Muscle of leg (tissue), 3 donors: ENCODE measurements at regions not wholly inside any gene's neighbourhood (a gene's known extent, or its start where the extent isn't known, plus 50 kb on each side); places are given as distances from the start of the nearest gene placed in this dataset.
"Not testable (repeated sequence)": the region's sequence is repeated elsewhere in the genome, so short reads cannot be mapped to it uniquely, and the experiment has no call there.

Source experiments
- DNase-seq: peaks from one replicate; pipeline ENCODE4 v3.0.0; 2013
- H3K27ac ChIP-seq: one replicate; pipeline ENCODE4 v1.5.1; 2013; ENCODE audit warnings: mild to moderate bottlenecking, low read length, control low read depth
- H3K27me3 ChIP-seq: one replicate; pipeline ENCODE4 v1.6.1; 2013; ENCODE audit warnings: low read length; ENCODE audit not compliant: control insufficient read depth, insufficient read depth
- H3K36me3 ChIP-seq: one replicate; pipeline ENCODE4 v1.6.1; 2013; ENCODE audit warnings: low read length; ENCODE audit not compliant: control insufficient read depth, insufficient read depth
- H3K4me1 ChIP-seq: one replicate; pipeline ENCODE4 v1.6.1; 2013; ENCODE audit warnings: low read length; ENCODE audit not compliant: control insufficient read depth, insufficient read depth
- H3K4me3 ChIP-seq: one replicate; pipeline ENCODE4 v1.5.1; 2013; ENCODE audit warnings: low read length, control low read depth
- H3K9me3 ChIP-seq: replicated peaks from 2 replicates; pipeline ENCODE4 v1.6.1; 2013; ENCODE audit warnings: low read depth, low read length; ENCODE audit not compliant: control insufficient read depth
- WGBS: methylation state at CpG from one replicate; pipeline ENCODE4 v1.1.5; 2013; ENCODE audit warnings: missing lambda C conversion rate; ENCODE audit not compliant: insufficient coverage; 5-methylcytosine and 5-hydroxymethylcytosine counted together

DNA sequence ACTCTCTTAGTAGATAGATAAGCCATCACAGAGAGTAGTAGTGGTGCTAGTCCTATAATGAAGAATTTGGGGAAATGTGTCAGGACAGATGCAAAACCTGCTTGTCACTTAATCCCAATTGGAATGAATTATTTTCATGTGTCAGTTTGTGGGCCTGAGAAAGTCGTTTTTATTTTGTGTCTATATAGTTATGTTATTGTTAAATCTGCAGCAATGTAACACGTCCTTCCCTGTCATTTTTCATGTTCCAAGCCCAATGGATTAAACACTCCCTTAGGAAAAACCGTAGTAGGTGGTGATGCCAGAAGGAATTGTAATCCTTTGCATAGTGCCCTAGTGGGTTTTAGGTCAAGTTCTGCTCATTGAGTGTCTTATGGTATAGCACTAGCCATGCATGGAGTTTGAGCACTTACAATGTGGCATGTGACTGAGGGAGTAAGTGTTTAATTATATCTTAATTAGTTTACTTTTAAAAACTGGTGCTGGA lies 105.9 kb upstream of the PRSS16 start:
- Histone ChIP-seq H3K4me3 (no peak overlapping the region), H3K36me3 (no peaks in the 10 kb centered on the region), H3K27me3 (no peaks in the 10 kb centered on the region), H3K27ac (no peak overlapping the region), H3K9me3 (no peaks in the 10 kb centered on the region), H3K4me1 (peaks cover 7% of the 10 kb centered on the region)
- no CpG with 5 or more reads among the region's 3 CpGs for WGBS
- no peak for DNase-seq

DNA sequence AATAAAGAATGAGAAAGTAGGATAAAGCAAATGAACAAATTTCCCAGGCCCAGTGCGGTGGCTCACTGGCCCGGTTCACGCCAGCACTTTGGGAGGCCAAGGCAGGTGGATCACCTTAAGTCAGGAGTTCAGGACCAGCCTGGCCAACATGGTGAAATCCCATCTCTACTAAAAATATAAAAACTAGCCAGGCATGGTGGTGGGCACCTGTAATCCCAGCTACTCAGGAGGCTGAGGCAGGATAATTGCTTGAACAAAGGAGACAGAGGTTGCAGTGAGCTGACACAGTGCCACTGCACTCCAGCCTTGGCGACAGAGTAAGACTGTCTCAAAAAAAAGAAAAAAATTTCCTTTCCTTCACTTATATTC lies 104.5 kb upstream of the PRSS16 start:
- H3K36me3 ChIP-seq, H3K27me3 ChIP-seq, H3K4me1 ChIP-seq, DNase-seq, H3K27ac ChIP-seq, H3K9me3 ChIP-seq, H3K4me3 ChIP-seq: not testable (repeated sequence)
- WGBS: 100% methylated on average over 3 of the region's 4 CpGs

DNA sequence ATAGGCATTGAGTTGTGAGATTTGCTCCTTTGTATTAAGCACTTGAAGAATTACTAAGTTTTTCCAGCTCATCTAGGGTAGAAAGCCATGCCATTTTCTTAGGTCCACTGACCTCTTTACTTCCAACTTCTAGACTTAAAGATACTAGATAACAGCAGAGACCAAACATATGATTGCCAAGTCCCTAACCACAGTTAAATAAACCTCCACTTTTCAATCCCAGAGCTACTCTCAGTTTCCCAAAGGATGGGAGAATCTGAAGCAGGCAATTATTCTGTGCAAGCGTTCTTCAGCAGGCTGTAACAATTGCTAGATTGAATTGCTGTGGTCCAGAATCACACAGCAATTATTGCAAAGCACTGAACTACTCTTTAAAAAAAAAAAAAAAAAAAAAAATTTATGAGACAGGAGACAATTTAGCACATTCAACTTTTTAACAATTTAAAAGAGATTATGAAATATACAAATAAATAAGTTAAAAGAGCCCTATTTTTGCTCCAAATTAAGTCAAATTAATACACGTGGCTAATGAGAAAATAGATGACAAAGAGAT lies 104.0 kb upstream of the PRSS16 start:
- H3K4me3 ChIP-seq: no peak overlapping the region
- DNase-seq: no peak
- H3K9me3 ChIP-seq: no peaks in the 10 kb centered on the region
- WGBS: no CpG with 5 or more reads among the region's 2 CpGs
- H3K4me1 ChIP-seq: peaks cover 10% of the 10 kb centered on the region
- H3K36me3 ChIP-seq: no peaks in the 10 kb centered on the region
- no peak overlapping the region for H3K27ac ChIP-seq
- no peaks in the 10 kb centered on the region for H3K27me3 ChIP-seq

DNA sequence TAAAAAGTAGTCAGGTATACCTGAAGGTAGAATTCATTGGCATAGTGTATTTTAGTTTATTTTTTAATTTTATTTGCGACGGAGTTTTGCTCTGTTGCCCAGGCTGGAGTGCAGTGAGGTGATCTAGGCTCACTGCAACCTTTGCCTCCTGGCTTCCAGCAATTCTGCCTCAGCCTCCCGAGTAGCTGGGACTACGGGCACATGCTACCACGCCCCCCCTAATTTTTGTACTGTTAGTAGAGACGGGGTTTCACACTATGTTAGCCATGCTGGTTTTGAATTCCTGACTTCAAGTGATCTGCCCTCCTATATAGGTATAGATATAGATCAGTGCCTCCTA lies 102.8 kb upstream of the PRSS16 start:
- DNase-seq: no peak
- no CpG with 5 or more reads among the region's 6 CpGs for WGBS
- Histone ChIP-seq H3K9me3 (no peaks in the 10 kb centered on the region), H3K36me3 (no peaks in the 10 kb centered on the region), H3K27ac (peak overlapping the region; percentile 99), H3K4me1 (peaks cover 9% of the 10 kb centered on the region), H3K4me3 (peak overlapping the region; percentile 72), H3K27me3 (no peaks in the 10 kb centered on the region)

DNA sequence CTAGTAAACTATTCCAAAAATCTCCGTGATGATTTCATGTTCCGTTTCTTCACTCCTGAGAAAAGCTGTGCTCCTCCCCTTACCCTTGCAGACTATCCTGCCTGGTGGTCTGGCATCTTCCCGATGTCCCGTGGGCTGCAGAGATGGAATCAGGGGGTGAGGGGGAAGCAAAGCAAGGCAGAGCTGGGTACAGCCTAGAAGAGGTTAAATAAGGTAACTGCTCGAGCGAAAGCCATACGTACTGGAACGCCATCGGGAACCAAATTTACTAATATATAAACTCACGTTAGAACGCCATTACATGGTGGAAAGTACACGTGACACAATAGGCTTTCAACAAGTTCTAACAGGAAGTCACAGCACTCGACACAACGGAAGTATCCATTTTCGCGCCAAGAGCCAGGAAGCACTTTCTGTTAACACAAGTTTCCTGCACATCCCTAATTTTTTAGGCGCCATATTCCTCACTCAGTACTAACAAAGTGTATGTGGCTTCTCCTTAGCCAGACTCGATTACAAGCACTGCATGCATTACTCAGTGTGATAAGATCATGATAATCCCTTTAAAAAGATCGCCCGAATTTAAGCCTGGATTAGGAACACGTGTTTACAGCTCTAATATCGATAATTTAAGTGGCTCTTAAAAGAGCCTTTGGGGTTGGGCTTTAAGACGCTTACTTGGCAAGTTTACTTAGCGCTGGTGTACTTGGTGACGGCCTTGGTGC lies 101.6 kb upstream of the PRSS16 start:
- DNase-seq: peak; percentile 99
- H3K36me3 ChIP-seq: no peaks in the 10 kb centered on the region

DNA sequence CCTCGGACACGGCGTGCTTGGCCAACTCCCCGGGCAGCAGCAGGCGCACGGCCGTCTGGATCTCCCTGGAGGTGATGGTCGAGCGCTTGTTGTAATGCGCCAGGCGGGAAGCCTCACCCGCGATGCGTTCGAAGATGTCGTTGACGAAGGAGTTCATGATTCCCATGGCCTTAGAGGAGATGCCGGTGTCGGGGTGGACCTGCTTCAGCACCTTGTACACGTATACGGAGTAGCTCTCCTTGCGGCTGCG lies 101.1 kb upstream of the PRSS16 start:
- 0% methylated on average over 1 of the region's 23 CpGs for WGBS
- not testable (repeated sequence) for H3K4me1 ChIP-seq, H3K36me3 ChIP-seq, DNase-seq, H3K27me3 ChIP-seq, H3K9me3 ChIP-seq
- Histone ChIP-seq H3K4me3 (peak overlapping the region; percentile 72), H3K27ac (peak overlapping the region; percentile 99)

More for the DNA sequence above, 101.6 kb upstream of the PRSS16 start:
- Histone ChIP-seq H3K27me3 (no peaks in the 10 kb centered on the region), H3K4me1 (peaks cover 6% of the 10 kb centered on the region), H3K27ac (peak overlapping the region; percentile 99), H3K9me3 (no peaks in the 10 kb centered on the region), H3K4me3 (peak overlapping the region; percentile 72)
- WGBS: 0% methylated on average over 12 of the region's 25 CpGs

DNA sequence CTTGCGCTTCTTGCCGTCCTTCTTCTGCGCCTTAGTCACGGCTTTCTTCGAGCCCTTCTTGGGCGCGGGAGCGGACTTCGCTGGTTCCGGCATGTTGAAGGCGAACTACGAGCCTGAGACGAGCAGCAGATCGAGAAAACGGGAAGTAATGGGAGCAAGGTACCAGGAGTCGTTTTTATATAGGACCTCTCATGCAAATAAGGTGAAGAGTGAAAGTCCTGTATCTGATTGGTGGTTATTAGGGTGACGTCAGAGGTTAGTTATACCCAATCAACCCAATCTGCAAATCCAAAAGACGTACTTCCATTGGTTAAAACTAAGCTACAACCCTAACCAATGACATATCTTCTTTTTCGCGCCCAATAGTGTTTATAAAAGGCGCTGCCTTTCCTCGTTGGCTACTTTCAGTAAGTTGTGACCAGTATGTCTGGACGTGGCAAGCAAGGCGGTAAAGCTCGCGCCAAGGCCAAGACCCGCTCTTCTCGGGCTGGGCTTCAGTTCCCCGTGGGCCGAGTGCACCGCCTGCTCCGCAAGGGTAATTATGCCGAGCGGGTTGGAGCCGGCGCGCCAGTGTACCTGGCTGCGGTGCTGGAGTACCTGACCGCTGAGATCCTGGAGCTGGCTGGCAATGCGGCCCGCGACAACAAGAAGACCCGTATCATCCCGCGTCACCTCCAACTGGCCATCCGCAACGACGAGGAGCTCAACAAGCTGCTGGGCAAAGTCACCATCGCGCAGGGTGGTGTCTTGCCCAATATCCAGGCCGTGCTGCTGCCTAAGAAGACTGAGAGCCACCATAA lies 100.6 kb upstream of the PRSS16 start:
- under 1% methylated on average over 33 of the region's 51 CpGs for WGBS

DNA sequence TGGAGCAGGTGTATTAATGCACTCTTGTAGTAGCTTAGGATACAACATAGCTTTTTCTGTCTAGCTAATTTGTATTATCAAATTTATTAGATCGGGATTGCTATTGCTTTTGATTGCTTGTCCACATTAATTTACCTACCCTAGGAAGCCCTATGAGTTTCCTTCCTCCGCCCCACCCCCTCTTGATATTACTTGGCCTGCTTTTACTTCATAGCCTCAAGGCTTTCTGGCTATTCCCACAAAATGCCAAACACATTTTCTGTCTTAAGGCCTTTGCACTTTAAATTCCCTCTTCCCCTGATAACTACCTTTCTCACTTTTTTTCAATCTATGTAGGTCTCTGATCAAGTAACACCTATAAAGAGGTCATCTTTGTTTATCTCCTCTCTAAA lies 99.1 kb upstream of the PRSS16 start:
- H3K4me3 ChIP-seq: no peak overlapping the region
- H3K27me3 ChIP-seq: no peaks in the 10 kb centered on the region
- no peak for DNase-seq
- peaks cover 6% of the 10 kb centered on the region for H3K4me1 ChIP-seq
- no peaks in the 10 kb centered on the region for H3K36me3 ChIP-seq
- no peaks in the 10 kb centered on the region for H3K9me3 ChIP-seq
- H3K27ac ChIP-seq: no peak overlapping the region
- WGBS: 100% methylated on average over 1 of the region's 2 CpGs

More for the DNA sequence above, 100.6 kb upstream of the PRSS16 start:
- Histone ChIP-seq H3K36me3 (no peaks in the 10 kb centered on the region), H3K9me3 (no peaks in the 10 kb centered on the region), H3K27ac (peak overlapping the region; percentile 99), H3K4me3 (peak overlapping the region; percentile 72), H3K27me3 (no peaks in the 10 kb centered on the region), H3K4me1 (peaks cover 6% of the 10 kb centered on the region)
- peak; percentile 100 for DNase-seq

DNA sequence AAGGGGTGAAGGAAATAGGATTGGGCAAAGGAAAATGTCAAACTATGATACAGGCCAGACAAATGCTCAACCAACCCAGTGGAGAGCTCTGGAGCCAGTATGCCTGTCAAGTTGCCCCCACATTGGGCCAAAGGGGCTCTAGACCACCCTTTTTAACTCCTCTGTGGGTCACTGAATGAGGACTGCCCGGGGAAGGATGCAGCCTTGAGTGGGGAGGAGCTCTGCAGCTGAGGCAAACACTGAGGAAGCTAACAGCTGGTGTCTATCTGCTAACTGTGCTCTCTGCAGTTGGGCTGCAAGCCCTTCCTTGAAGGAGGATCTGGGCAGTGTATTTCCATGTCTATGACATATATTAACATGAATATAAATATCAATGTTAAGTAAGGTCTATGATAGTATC lies 98.4 kb upstream of the PRSS16 start:
- Histone ChIP-seq H3K27ac (no peak overlapping the region), H3K4me1 (peaks cover 6% of the 10 kb centered on the region), H3K4me3 (no peak overlapping the region), H3K36me3 (no peaks in the 10 kb centered on the region), H3K27me3 (no peaks in the 10 kb centered on the region), H3K9me3 (no peaks in the 10 kb centered on the region)
- 13% methylated on average over 1 of the region's 1 CpG for whole genome bisulfite sequencing
- DNase-seq: no peak

DNA sequence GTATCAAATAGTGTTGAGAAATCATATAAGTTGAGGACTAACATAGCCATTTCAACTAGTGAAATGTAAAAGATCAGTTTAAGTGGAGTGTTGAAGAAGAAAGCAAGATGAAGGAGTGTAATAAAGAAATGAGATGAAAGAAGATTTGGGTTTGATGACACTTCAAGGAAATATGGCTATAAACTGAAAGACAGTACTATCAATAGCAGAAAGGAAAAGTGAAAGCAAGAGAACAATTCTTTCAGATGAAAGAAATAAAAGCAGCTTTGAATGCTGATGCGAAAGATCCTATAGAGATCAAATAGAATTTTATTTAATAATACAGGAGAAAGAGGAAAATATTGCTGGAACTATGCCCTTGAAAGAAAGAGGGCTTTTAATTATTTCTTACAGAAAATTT lies 92.8 kb upstream of the PRSS16 start:
- peaks cover 15% of the 10 kb centered on the region for H3K27me3 ChIP-seq
- no peak overlapping the region for H3K4me3 ChIP-seq
- no CpG with 5 or more reads among the region's 1 CpG for whole genome bisulfite sequencing
- peaks cover 7% of the 10 kb centered on the region for H3K4me1 ChIP-seq
- H3K36me3 ChIP-seq: no peaks in the 10 kb centered on the region
- DNase-seq: no peak
- H3K27ac ChIP-seq: no peak overlapping the region
- no peaks in the 10 kb centered on the region for H3K9me3 ChIP-seq
